Activated CD4-positive, alpha-beta memory T cell treated with anti-CD3 and anti-CD28 coated beads, Interleukin-2, amount 10 ng/mL, durations not matched to agents 7 days and 5 days (primary cell): ENCODE measurements at regions not wholly inside any gene's neighbourhood (a gene's known extent, or its start where the extent isn't known, plus 50 kb on each side); places are given as distances from the start of the nearest gene placed in this dataset.

Source experiments
- CTCF ChIA-PET: fragments of 350-600 bp; sonication (Branson Sonifier 250); formaldehyde crosslinking; loops from one replicate; lab custom pipeline; 2021; ENCODE audit warnings: antibody characterized with exemption, inconsistent platforms; lab: Charles Lee
- POLR2A ChIA-PET: fragments of 350-600 bp; sonication (Branson Sonifier 250); formaldehyde crosslinking; loops from one replicate; lab custom pipeline; 2021; ENCODE audit warnings: antibody characterized with exemption; lab: Charles Lee
- DNase-seq: peaks from one replicate; pipeline ENCODE4 v3.0.0-alpha.2; 2020
- H3K27ac Mint-ChIP-seq: one replicate; pipeline ENCODE4 v1.8.0; 2021; ENCODE audit warnings: mild to moderate bottlenecking, mixed read lengths
- H3K27me3 Mint-ChIP-seq: one replicate; pipeline ENCODE4 v1.8.0; 2021; ENCODE audit warnings: mixed read lengths
- H3K36me3 Mint-ChIP-seq: one replicate; pipeline ENCODE4 v1.8.0; 2021; ENCODE audit warnings: low read depth, mixed read lengths
- H3K4me1 Mint-ChIP-seq: one replicate; pipeline ENCODE4 v1.8.0; 2021; ENCODE audit warnings: mixed read lengths
- H3K4me3 Mint-ChIP-seq: one replicate; pipeline ENCODE4 v1.8.0; 2021; ENCODE audit warnings: mild to moderate bottlenecking, mixed read lengths
- H3K9me3 Mint-ChIP-seq: one replicate; pipeline ENCODE4 v1.8.0; 2021; ENCODE audit warnings: mixed read lengths

DNA sequence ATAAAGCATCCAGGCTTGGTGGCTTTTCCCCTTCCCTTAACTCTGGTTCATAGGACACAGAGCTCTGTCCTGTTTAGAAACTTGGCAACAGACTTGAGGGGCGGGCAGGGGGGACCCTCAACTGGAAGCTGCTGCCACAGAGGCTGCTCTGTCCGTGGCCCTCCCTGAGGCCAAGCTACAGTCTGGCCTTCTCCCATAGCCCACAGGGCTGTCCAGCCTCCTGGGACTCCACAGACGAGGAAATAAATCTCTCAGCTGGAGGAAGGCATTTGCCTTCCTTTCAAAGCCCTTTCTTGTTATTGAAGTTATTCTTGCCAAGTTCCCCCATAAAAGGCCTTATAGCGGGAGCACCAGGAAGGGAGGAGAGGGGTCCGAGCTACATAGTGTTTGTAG is 248.8 kb upstream of the TPM1 start:
- POLR2A ChIA-PET, result no interaction called here
- CTCF ChIA-PET, result no interaction called here
- H3K4me3 Mint-ChIP-seq, result no peak overlapping the region
- H3K9me3 Mint-ChIP-seq, result no peaks in the 10 kb centered on the region
- no peaks in the 10 kb centered on the region for H3K36me3 Mint-ChIP-seq
- DNase-seq, result no peak
- no peaks in the 10 kb centered on the region for H3K4me1 Mint-ChIP-seq
- H3K27me3 Mint-ChIP-seq, result peaks cover 7% of the 10 kb centered on the region
- H3K27ac Mint-ChIP-seq, result no peak overlapping the region

DNA sequence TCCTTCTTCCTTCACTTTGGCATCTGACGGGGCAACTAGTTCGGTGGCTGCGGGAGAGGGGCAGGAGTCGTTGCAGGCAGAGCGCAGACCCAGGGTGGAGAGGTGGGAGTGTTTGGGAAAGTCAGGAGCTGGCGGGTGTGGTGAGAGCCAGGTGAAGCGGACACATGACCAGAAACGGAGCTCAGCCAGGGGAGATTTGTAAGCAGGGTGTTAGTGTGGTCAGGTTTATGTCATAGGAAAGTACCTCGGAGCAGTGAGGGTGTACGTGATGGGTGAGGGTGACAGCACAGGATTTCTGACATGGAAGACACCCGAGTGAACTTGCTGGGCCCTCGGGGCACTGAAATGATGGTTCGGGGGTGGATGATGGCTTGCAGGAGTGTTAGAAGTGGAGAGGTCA is 247.4 kb upstream of the TPM1 start:
- Mint-ChIP-seq H3K4me1 (no peaks in the 10 kb centered on the region), H3K27ac (no peak overlapping the region), H3K9me3 (no peaks in the 10 kb centered on the region), H3K36me3 (no peaks in the 10 kb centered on the region), H3K27me3 (peaks cover 3% of the 10 kb centered on the region), H3K4me3 (no peak overlapping the region)
- CTCF ChIA-PET, result no interaction called here
- POLR2A ChIA-PET, result no interaction called here
- DNase-seq, result no peak

DNA sequence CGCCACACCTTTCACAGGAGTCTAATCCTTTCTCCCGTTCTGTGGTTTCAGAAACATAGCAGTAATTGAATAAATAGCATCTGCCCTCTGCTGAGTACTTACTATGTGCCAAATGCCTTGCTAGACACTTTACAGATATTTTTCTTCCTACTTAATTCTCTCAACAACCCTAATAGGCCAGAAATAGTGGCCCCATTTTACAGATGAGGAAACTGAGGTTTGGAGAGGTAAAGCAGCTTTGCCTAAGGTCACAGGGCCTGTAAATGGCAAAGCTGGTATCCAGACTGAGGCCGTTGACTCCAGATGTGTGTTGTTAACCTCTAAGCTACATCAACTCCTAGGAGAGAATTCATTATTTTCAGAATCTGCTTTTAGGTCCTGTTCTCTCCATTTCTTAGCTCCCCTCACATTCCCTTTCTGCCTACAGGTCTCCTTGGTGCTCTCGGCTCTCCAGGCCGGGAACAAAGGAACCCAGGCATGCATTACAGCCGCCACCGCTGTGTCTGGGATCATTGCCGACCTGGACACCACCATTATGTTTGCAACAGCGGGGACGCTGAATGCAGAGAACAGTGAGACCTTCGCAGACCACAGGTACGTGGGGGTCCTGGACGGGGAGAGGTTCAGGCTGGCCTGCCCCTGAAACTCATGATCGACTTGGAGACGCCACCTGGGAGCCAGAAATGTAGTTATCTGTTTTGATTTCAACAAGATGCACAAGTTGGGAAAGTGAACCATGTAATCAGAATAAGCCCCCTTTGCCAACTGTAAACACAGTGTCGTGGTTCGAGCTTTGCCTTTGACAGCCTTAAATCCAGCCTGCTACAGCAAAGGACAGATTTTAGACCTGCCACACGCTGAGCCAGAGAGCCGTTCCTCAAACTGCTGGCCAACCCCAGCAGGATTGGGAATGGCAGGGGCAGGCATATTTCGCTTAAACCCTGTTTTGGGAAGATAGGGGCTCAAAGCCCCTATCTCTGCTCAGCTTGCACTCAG is 246.5 kb upstream of the TPM1 start:
- ChIA-PET CTCF (no interaction called here), POLR2A (no interaction called here)
- Mint-ChIP-seq H3K9me3 (no peaks in the 10 kb centered on the region), H3K27me3 (peaks cover 2% of the 10 kb centered on the region), H3K27ac (no peak overlapping the region), H3K4me3 (no peak overlapping the region), H3K36me3 (no peaks in the 10 kb centered on the region), H3K4me1 (no peaks in the 10 kb centered on the region)
- no peak for DNase-seq

- CTCF ChIA-PET, result no interaction called here
- Mint-ChIP-seq H3K36me3 (no peaks in the 10 kb centered on the region), H3K4me3 (no peak overlapping the region), H3K27ac (no peak overlapping the region), H3K4me1 (no peaks in the 10 kb centered on the region), H3K27me3 (peaks cover 7% of the 10 kb centered on the region), H3K9me3 (no peaks in the 10 kb centered on the region)
- POLR2A ChIA-PET, result no interaction called here
- no peak for DNase-seq
Observed at GRCh38 chr15:62797171-62797570, 245.4 kb upstream of the TPM1 start.

DNA sequence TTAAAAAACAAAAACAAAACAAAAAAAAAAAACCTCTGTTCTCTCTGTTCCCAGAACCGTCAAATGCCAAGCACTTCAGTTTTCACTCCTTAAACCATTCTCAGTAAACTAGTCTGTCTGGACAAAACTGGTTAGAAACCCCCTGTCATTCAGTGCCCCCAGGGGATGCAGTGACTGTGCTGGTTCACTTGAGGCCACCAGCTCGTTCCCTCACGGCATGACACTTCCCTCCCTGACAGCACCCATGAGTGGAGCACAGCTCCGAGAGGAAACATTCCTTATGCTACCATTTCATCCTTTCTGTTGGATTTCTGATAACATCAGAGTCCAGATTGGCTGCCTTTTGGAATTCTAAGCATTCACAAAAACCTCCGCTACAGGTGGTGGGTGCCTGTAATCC is 244.0 kb upstream of the TPM1 start:
- ChIA-PET CTCF (no interaction called here), POLR2A (no interaction called here)
- no peaks in the 10 kb centered on the region for H3K36me3 Mint-ChIP-seq
- H3K27me3 Mint-ChIP-seq, result peaks cover 16% of the 10 kb centered on the region
- H3K4me1 Mint-ChIP-seq, result no peaks in the 10 kb centered on the region
- H3K9me3 Mint-ChIP-seq, result no peaks in the 10 kb centered on the region
- no peak overlapping the region for H3K27ac Mint-ChIP-seq
- no peak for DNase-seq
- no peak overlapping the region for H3K4me3 Mint-ChIP-seq

DNA sequence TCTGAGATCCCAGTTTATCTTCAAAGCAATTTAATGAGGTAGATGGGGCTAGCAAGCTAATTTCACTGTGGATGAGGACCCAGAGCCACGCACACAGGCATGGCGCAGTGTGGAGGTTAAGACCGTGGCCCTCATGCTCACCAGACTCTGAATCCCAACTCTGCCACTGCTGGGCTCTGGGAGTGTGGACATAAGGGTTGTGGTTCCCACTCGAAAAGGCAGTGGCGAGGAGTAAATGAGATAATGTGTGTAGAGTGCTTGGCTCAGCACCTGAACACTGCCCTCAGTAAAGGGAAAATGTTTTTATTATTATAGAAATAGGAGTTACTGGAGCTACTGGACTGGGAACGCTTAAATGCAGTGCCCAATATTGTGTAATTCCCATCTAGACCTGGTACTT is 243.5 kb upstream of the TPM1 start:
- ChIA-PET POLR2A (no interaction called here), CTCF (no interaction called here)
- DNase-seq, result no peak
- Mint-ChIP-seq H3K4me1 (no peaks in the 10 kb centered on the region), H3K4me3 (no peak overlapping the region), H3K36me3 (no peaks in the 10 kb centered on the region), H3K27ac (no peak overlapping the region), H3K9me3 (no peaks in the 10 kb centered on the region), H3K27me3 (peaks cover 18% of the 10 kb centered on the region)

DNA sequence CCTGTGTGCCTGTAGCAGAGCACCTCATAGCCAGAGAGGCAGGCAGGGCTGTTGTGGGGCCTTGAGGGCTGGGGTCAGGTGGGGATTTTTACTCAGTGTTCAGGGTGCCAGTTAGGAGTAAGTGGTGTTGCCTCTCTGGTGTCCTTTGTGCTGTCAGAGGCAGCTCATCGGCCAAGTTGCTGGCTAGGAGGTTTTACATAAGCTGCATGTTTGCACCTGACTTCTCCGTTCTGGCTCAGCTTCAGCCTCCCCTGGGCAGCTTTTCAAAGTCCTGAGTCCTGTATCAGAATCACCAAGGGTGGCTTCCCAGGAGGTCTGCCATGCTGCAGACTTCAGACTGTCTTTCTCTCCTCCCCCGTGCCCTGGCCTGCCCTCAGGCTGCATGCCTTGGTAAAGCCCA is 242.6 kb upstream of the TPM1 start:
- peaks cover 18% of the 10 kb centered on the region for H3K27me3 Mint-ChIP-seq
- CTCF ChIA-PET, result no interaction called here

GRCh38 chr15:62802612-62803011 is 239.9 kb upstream of the TPM1 start:
- POLR2A ChIA-PET, result no interaction called here
- no peak overlapping the region for H3K4me3 Mint-ChIP-seq
- H3K27ac Mint-ChIP-seq, result no peak overlapping the region
- CTCF ChIA-PET, result no interaction called here
- peaks cover 18% of the 10 kb centered on the region for H3K27me3 Mint-ChIP-seq
- H3K4me1 Mint-ChIP-seq, result no peaks in the 10 kb centered on the region
- H3K9me3 Mint-ChIP-seq, result no peaks in the 10 kb centered on the region
- no peak for DNase-seq
- no peaks in the 10 kb centered on the region for H3K36me3 Mint-ChIP-seq

More for the DNA sequence above, 242.6 kb upstream of the TPM1 start:
- DNase-seq, result no peak
- no peaks in the 10 kb centered on the region for H3K9me3 Mint-ChIP-seq
- no peaks in the 10 kb centered on the region for H3K4me1 Mint-ChIP-seq
- no peak overlapping the region for H3K27ac Mint-ChIP-seq
- no peaks in the 10 kb centered on the region for H3K36me3 Mint-ChIP-seq
- no peak overlapping the region for H3K4me3 Mint-ChIP-seq
- POLR2A ChIA-PET, result no interaction called here

- Mint-ChIP-seq H3K9me3 (no peaks in the 10 kb centered on the region), H3K4me3 (no peak overlapping the region)
- DNase-seq, result no peak
Observed at GRCh38 chr15:62803856-62804400, 238.6 kb upstream of the TPM1 start.

DNA sequence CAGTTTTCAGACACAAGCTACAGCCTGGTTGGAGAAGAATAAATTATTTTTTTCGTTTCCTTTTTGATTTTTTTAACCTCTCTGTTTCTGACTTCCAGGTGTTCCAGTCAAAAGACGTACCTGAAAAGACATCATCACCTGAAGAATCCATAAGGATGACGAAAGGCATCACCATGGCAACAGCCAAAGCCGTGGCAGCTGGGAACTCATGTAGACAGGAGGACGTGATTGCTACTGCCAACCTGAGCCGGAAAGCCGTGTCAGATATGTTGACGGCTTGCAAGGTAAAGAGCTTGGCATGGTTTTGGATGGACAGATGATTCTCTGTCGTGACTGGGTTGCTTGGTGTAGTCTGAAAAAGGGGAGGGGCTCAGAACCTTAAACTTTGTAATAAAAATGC is 237.0 kb upstream of the TPM1 start:
- ChIA-PET POLR2A (no interaction called here), CTCF (no interaction called here)
- no peaks in the 10 kb centered on the region for H3K9me3 Mint-ChIP-seq
- no peaks in the 10 kb centered on the region for H3K36me3 Mint-ChIP-seq
- no peak overlapping the region for H3K4me3 Mint-ChIP-seq
- peaks cover 18% of the 10 kb centered on the region for H3K27me3 Mint-ChIP-seq
- no peak overlapping the region for H3K27ac Mint-ChIP-seq
- no peaks in the 10 kb centered on the region for H3K4me1 Mint-ChIP-seq
- no peak for DNase-seq

More at GRCh38 chr15:62803856-62804400, 238.6 kb upstream of the TPM1 start:
- no peaks in the 10 kb centered on the region for H3K4me1 Mint-ChIP-seq
- peaks cover 18% of the 10 kb centered on the region for H3K27me3 Mint-ChIP-seq
- H3K36me3 Mint-ChIP-seq, result no peaks in the 10 kb centered on the region
- CTCF ChIA-PET, result no interaction called here
- H3K27ac Mint-ChIP-seq, result no peak overlapping the region
- POLR2A ChIA-PET, result no interaction called here

DNA sequence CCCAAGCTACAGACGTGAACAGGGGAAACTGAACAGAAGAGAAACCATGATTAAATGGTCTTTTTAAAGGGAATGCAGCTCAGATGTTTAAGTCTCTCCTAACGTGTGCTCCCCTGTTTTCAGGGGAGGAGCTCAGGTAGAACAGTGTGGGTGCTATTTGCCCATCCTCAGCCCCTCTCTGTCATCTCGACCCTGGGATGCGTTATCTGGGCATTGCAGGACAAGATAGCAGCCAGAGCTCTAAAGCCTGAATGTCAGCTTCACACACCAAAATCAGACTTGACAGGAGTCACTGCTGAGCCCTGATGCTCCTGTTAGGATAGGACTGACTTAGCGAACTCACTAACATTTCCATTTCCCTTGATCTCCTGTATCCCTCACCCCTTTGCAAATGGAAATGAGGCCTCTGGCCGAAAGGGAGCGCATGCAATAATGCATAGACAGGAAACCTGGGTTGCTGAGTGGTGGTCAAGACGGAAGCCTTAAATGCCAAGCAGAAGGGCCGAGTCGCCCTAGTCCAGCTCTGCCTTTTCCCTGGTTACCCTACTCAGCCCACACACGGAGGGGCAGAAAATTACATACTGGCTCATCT is 234.9 kb upstream of the TPM1 start:
- ChIA-PET CTCF (no interaction called here), POLR2A (no interaction called here)
- Mint-ChIP-seq H3K4me1 (no peaks in the 10 kb centered on the region), H3K27ac (no peak overlapping the region), H3K36me3 (no peaks in the 10 kb centered on the region), H3K27me3 (peaks cover 12% of the 10 kb centered on the region), H3K9me3 (no peaks in the 10 kb centered on the region), H3K4me3 (no peak overlapping the region)
- DNase-seq, result no peak

DNA sequence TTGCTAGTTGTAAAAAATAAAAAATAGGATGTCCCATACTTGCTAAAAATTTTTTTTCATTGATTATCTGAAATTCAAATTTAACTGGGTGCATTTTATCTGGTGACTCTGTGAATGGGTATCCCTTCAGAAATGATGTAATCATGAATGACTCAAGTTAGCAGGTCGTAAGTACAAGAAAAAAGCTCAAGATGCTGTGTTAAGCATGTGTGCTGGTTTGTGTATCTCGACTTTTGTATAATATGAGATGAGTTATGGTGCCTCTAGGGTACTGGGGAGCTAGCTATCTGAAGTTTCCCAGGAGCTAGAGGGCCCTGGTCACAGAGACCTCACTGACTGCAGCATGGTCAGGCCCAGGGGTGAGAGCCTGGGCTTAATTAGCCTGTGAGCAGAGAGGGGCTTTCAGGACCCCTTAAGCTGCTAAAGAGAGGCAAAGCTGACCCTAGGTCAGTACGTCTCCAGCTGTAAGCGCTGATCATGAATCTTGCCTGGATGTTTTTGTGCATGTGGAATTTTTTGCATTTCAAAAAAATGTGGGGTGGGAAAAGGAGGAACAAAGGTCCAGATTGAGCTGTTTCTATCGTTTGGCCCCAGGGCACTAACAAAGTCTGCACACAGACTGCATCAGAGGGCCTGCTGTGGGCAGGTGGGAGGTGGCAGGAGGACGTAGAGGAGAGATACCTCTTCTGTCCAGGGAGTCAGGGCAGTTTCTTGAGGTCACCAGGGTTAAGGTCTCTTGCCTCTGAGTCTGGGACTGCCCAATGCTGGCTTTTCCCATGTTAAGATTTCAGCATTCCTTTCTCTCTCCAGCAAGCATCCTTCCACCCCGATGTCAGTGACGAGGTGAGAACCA is 233.2 kb upstream of the TPM1 start:
- POLR2A ChIA-PET, result no interaction called here
- H3K4me1 Mint-ChIP-seq, result no peaks in the 10 kb centered on the region

GRCh38 chr15:62809968-62810260 is 232.6 kb upstream of the TPM1 start:
- Mint-ChIP-seq H3K9me3 (no peaks in the 10 kb centered on the region), H3K27me3 (peaks cover 2% of the 10 kb centered on the region), H3K4me3 (no peak overlapping the region), H3K27ac (no peak overlapping the region), H3K36me3 (no peaks in the 10 kb centered on the region), H3K4me1 (no peaks in the 10 kb centered on the region)
- POLR2A ChIA-PET, result no interaction called here
- no peak for DNase-seq
- CTCF ChIA-PET, result no interaction called here

More for the DNA sequence above, 233.2 kb upstream of the TPM1 start:
- no peak overlapping the region for H3K27ac Mint-ChIP-seq
- peaks cover 2% of the 10 kb centered on the region for H3K27me3 Mint-ChIP-seq
- no peak overlapping the region for H3K4me3 Mint-ChIP-seq
- CTCF ChIA-PET, result no interaction called here
- H3K36me3 Mint-ChIP-seq, result no peaks in the 10 kb centered on the region
- no peak for DNase-seq
- no peaks in the 10 kb centered on the region for H3K9me3 Mint-ChIP-seq
